Renal cortical epithelial cell (primary cell): ENCODE measurements at regions not wholly inside any gene's neighbourhood (a gene's known extent, or its start where the extent isn't known, plus 50 kb on each side); places are given as distances from the start of the nearest gene placed in this dataset.
"Not testable (repeated sequence)": the region's sequence is repeated elsewhere in the genome, so short reads cannot be mapped to it uniquely, and the experiment has no call there.

Experiments used
- DNase-seq: peaks from one replicate; pipeline ENCODE4 v3.0.0-alpha.2; 2011; ENCODE audit warnings: low read depth

GRCh38 chr13:50452028-50452427 lies 391.5 kb downstream of the DLEU7 start:
- DNase-seq: peak; percentile 52

- DNase-seq: no peak
These were observed 390.7 kb downstream of the DLEU7 start for GRCh38 chr13:50452756-50453155.

- DNase-seq: no peak
These were observed 390.3 kb downstream of the DLEU7 start for GRCh38 chr13:50453188-50453587.

- DNase-seq: no peak
These were observed 387.4 kb downstream of the DLEU7 start for GRCh38 chr13:50456111-50456510.

GRCh38 chr13:50457415-50458393 lies 385.8 kb downstream of the DLEU7 start:
- DNase-seq: no peak

GRCh38 chr13:50459046-50459445 lies 384.4 kb downstream of the DLEU7 start:
- DNase-seq: no peak

- no peak for DNase-seq
These were observed 383.8 kb downstream of the DLEU7 start for GRCh38 chr13:50459658-50460057.

GRCh38 chr13:50460358-50460757 lies 383.1 kb downstream of the DLEU7 start:
- DNase-seq: no peak

- no peak for DNase-seq
These were observed 382.3 kb downstream of the DLEU7 start for GRCh38 chr13:50461189-50461588.

- no peak for DNase-seq
These were observed 379.8 kb downstream of the DLEU7 start for GRCh38 chr13:50463719-50464118.

GRCh38 chr13:50464349-50465251 lies 378.9 kb downstream of the DLEU7 start:
- no peak for DNase-seq

- no peak for DNase-seq
These were observed 377.0 kb downstream of the DLEU7 start for GRCh38 chr13:50466456-50466855.

GRCh38 chr13:50467156-50468110 lies 376.1 kb downstream of the DLEU7 start:
- DNase-seq: no peak

- no peak for DNase-seq
These were observed 374.4 kb downstream of the DLEU7 start for GRCh38 chr13:50468849-50469669.

- not testable (repeated sequence) for DNase-seq
These were observed 370.4 kb downstream of the DLEU7 start for GRCh38 chr13:50473050-50473449.

- no peak for DNase-seq
These were observed 369.3 kb downstream of the DLEU7 start for GRCh38 chr13:50474088-50474662.

GRCh38 chr13:50476577-50477285 lies 366.8 kb downstream of the DLEU7 start:
- no peak for DNase-seq

GRCh38 chr13:50481936-50482335 lies 361.6 kb downstream of the DLEU7 start:
- DNase-seq: no peak

GRCh38 chr13:50483416-50483815 lies 360.1 kb downstream of the DLEU7 start:
- DNase-seq: no peak
